ENCODE measurements at regions not wholly inside any gene's neighbourhood (a gene's known extent, or its start where the extent isn't known, plus 50 kb on each side); places are given as distances from the start of the nearest gene placed in this dataset.

- H3K4me3 ChIP-seq (ENCODE audit: low read depth, poor library complexity, severe bottlenecking), result no peak overlapping the region
- TF ChIP-seq POLR2A (IDR thresholded peaks at IDR 0.05) (no peak), CTCF (IDR thresholded peaks at IDR 0.05) (no peak)
- no peak for DNase-seq (ENCODE audit: low spot score in 2 of 2)
- intact Hi-C loops (cut with DNase I; ENCODE audit: low total_unique reads), result no loop called here
- 62 to 70% methylated on average over 7 of the region's 7 CpGs for WGBS, 2 donors
Measured at GRCh38 chr7:96838481-96838880, 128.8 kb upstream of the SEM1 start.

- no peak overlapping the region for H3K4me3 ChIP-seq (ENCODE audit: low read depth, poor library complexity, severe bottlenecking)
- DNase-seq (ENCODE audit: low spot score in 2 of 2), result no peak
- no peak for TF ChIP-seq CTCF (IDR thresholded peaks at IDR 0.05)
- TF ChIP-seq POLR2A (IDR thresholded peaks at IDR 0.05), result no peak
- intact Hi-C loops (cut with DNase I; ENCODE audit: low total_unique reads), result no loop called here
Measured at GRCh38 chr7:96855139-96855538, 145.5 kb upstream of the SEM1 start.

GRCh38 chr7:96855691-96856090, 146.0 kb upstream of the SEM1 start:
- no peak for DNase-seq (ENCODE audit: low spot score in 2 of 2)
- WGBS, 2 donors, result 44 to 66% methylated on average over 1 of the region's 1 CpG

GRCh38 chr7:96869538-96869937, 135.8 kb upstream of the DLX6 start:
- intact Hi-C loops (cut with DNase I; ENCODE audit: low total_unique reads), result no loop called here
- TF ChIP-seq CTCF (IDR thresholded peaks at IDR 0.05) (no peak), POLR2A (IDR thresholded peaks at IDR 0.05) (no peak)
- DNase-seq (ENCODE audit: low spot score in 2 of 2), result no peak
- H3K4me3 ChIP-seq (ENCODE audit: low read depth, poor library complexity, severe bottlenecking), result no peak overlapping the region
- 79 to 88% methylated on average over 2 of the region's 2 CpGs for WGBS, 2 donors

More at GRCh38 chr7:96855691-96856090, 146.0 kb upstream of the SEM1 start:
- no peak for TF ChIP-seq POLR2A (IDR thresholded peaks at IDR 0.05)
- no peak for TF ChIP-seq CTCF (IDR thresholded peaks at IDR 0.05)
- H3K4me3 ChIP-seq (ENCODE audit: low read depth, poor library complexity, severe bottlenecking), result no peak overlapping the region
- intact Hi-C loops (cut with DNase I; ENCODE audit: low total_unique reads), result no loop called here

- no peak for DNase-seq (ENCODE audit: low spot score in 2 of 2)
- WGBS, 2 donors, result 53 to 56% methylated on average over 2 of the region's 2 CpGs
- TF ChIP-seq POLR2A (IDR thresholded peaks at IDR 0.05) (no peak), CTCF (IDR thresholded peaks at IDR 0.05) (no peak)
- no peak overlapping the region for H3K4me3 ChIP-seq (ENCODE audit: low read depth, poor library complexity, severe bottlenecking)
- intact Hi-C loops (cut with DNase I; ENCODE audit: low total_unique reads), result no loop called here
Measured at GRCh38 chr7:96870185-96870584, 135.2 kb upstream of the DLX6 start.

- no peak for DNase-seq (ENCODE audit: low spot score in 2 of 2)
- intact Hi-C loops (cut with DNase I; ENCODE audit: low total_unique reads), result no loop called here
- TF ChIP-seq CTCF (IDR thresholded peaks at IDR 0.05) (no peak), POLR2A (IDR thresholded peaks at IDR 0.05) (no peak)
- no peak overlapping the region for H3K4me3 ChIP-seq (ENCODE audit: low read depth, poor library complexity, severe bottlenecking)
Measured at GRCh38 chr7:96870934-96871333, 134.4 kb upstream of the DLX6 start.
